GM18499 (cell line): ENCODE measurements at regions not wholly inside any gene's neighbourhood (a gene's known extent, or its start where the extent isn't known, plus 50 kb on each side); places are given as distances from the start of the nearest gene placed in this dataset.

Source experiments
- ATAC-seq: cut with Tn5 transposase; IDR thresholded peaks from one replicate; pipeline ENCODE4 v1.9.1; 2021; ENCODE audit warnings: moderate number of reproducible peaks; ENCODE audit not compliant: insufficient read depth, unreplicated experiment

DNA sequence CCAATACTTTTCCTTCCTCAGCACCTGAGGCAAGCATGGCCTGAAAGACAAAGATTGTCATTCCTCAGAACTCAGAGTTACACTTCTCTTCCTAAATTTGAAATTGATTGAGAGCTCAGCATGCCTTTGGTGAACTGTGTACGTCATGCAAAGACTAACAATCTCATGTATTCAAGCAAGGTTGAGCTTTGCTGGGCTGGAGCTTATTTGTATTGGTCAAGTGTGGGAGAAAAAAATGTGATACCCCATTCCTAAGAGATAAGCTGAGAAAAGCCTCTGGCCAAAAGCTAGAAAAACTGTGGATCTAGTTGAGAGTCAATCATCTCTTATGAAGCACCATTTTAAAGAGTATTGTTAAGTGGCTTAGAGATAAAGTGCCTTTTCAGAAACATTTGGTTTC lies 392.2 kb downstream of the RASEF start:
- no peak for ATAC-seq

GRCh38 chr9:82673201-82673600 lies 389.7 kb downstream of the RASEF start:
- ATAC-seq, result no peak

DNA sequence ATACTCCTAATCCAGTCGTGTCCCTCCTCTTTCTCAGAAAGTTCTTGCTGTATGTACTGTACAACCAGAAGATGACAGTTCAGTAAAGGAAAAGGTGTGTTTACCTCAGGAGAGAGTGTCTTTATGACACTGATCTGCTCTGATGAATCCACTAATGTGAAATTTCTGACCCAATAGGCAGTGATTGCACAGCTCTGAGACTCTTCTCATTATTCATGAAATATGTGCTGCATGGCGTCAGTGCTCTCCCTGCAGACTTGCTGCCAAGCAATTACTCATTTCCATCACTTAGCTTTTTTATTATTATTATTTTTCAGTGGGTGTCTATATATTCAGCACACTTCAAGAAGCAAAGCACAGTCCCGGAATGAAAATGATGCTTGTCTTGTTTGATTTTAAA lies 389.0 kb downstream of the RASEF start:
- no peak for ATAC-seq

GRCh38 chr9:82675102-82675501 lies 387.8 kb downstream of the RASEF start:
- ATAC-seq, result no peak

- ATAC-seq, result no peak
Observed at GRCh38 chr9:82675605-82676004, 387.3 kb downstream of the RASEF start.

DNA sequence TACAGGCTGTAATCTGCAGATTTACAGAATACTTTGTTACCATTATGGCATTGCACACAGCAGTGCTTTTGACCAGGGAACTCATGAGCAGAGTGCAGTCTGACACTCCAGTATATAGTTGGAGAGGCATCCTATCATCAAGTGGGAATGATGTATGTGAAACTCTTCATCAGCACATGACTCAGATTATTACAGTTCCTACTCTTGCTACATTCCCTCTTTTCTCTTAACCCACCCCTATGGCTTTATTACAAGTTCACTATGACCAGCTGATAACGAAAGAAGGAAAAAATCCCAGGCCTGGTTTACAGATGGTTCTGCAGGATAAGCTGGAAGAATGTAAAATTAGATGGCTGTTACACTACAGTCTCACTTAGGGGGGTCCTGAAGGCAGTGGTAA lies 385.9 kb downstream of the RASEF start:
- ATAC-seq, result no peak

DNA sequence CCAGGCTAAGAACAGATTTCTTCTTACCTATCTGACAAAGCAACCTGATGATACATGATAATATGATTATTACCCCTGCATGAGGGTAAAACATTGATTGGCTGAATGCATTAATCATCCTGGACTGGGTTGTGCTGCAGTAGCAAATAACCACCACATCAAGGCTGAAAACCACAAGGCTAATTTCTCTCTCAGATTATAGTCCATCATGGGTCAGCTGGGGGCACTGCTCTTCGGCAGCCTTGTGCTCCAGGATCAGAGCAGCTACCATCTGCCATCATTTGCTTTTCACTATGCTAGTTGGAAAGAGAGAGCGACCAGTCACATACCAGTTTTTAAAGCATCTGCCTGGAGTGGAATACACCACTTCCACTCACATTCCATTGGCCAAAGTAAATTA lies 383.5 kb downstream of the RASEF start:
- no peak for ATAC-seq

GRCh38 chr9:82680179-82680935 lies 382.6 kb downstream of the RASEF start:
- no peak for ATAC-seq

DNA sequence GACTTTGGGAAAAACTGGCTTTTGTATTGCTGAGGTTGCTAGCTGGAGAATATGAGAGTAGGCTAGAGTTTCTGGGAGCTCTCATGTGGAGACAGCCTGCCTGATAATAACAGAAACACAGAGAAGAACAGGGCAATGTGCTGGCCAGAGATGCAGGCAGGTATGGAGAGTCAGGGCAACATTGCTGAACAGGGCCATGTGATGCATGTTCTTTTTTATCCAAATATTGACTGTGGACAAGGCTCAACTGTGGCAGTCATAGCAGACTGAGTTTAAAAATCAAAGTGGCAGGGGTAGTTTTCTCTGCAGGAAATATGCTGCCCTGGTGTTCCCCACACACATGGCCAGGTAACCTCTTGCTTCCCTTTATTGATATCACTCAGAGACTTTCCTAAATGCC lies 381.1 kb downstream of the RASEF start:
- no peak for ATAC-seq

DNA sequence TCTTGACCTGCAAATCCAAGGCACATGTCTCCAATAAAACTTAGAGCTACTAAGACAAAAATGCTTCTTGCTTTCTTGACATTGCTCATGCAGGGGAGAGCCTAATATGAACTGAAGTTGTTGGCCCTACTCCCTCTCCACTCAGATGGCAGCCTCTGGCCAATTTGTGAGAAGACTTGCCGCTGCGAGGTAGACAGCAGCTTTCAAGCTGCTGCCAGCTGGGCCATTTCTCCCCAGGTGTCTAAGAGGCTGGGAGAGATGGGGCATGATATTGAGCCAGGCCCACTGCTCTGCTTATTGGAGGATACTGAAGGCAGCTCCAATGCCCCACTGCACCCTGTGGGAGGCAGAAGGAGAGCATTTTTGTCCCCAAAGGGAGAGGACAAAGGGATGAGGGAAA lies 380.5 kb downstream of the RASEF start:
- ATAC-seq, result no peak

- ATAC-seq, result no peak
Observed at GRCh38 chr9:82695704-82696103, 367.2 kb downstream of the RASEF start.

GRCh38 chr9:82706786-82707185 lies 356.2 kb downstream of the RASEF start:
- ATAC-seq, result no peak

DNA sequence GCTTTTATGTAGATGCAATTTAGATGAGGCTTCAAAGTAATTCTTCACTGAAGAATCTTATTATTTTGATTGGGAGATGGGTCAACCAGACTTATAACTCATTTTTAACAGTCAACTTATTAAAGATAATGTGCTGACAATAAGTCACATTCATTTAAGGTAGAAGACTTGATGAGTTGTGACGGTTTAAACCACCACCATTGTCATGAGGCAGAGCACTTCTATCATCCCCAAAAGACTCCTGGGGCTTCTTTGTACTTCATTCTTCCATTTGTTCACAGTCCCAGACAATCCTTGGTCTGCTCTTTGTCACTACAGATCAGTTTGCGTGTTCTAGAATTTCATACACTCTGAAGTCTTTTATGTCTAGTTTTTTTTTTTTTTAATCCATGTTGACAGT lies 346.1 kb downstream of the RASEF start:
- ATAC-seq, result no peak

DNA sequence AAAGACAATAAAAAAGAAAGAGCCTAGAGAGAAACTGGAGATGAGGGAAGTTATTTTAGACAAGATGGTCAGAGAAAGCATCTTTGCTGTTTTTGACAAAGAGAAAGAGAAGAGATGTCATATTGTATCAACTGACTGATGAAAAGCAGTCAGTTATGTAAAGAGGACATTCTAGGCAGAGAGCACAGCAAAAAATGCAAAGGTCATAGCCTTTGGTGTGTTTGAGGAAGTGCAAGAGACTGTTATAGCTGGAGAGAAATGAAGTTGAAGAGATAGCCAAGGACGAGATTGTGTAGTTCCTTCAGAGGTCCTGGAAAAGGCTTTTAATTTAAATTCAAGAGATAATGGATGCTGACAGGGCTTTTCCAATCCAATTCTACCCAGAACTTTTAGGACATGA lies 342.4 kb downstream of the RASEF start:
- no peak for ATAC-seq

- ATAC-seq, result no peak
Observed at GRCh38 chr9:82721593-82721992, 341.3 kb downstream of the RASEF start.

GRCh38 chr9:82722051-82722450 lies 340.9 kb downstream of the RASEF start:
- ATAC-seq, result no peak

- no peak for ATAC-seq
Observed at GRCh38 chr9:82722561-82722960, 340.4 kb downstream of the RASEF start.

GRCh38 chr9:82726424-82727276 lies 336.3 kb downstream of the RASEF start:
- no peak for ATAC-seq

GRCh38 chr9:82729141-82729540 lies 333.8 kb downstream of the RASEF start:
- ATAC-seq, result no peak

- ATAC-seq, result no peak
Observed at GRCh38 chr9:82729991-82730589, 332.9 kb downstream of the RASEF start.

DNA sequence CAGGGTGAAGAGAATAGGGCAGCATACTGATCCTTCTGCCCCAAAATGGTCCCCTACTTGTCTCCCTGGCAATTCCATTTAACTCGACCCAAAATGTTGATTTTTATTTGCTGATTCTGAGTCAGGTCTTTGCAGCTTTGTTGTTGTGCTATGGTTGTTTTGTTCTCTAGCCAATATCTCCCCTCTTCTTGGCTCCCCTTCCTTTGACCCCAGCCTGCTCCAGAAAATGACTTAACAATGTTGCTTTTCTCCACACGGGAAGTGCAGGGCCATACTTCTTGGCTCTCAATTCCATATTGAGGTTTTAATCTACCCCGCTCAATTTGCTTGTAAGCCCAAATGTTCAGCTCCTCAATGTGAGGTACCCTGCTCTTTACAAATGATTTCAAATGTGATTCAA lies 330.0 kb downstream of the RASEF start:
- ATAC-seq, result no peak
